B cell (primary cell): ENCODE measurements at regions not wholly inside any gene's neighbourhood (a gene's known extent, or its start where the extent isn't known, plus 50 kb on each side); places are given as distances from the start of the nearest gene placed in this dataset.

Experiments used
- EZH2 ChIP-seq: IDR thresholded peaks from 2 replicates; pipeline ENCODE4 v1.6.1; 2012; ENCODE audit warnings: borderline replicate concordance, low read depth, mild to moderate bottlenecking, moderate library complexity, low read length; ENCODE audit not compliant: insufficient read depth, poor library complexity, severe bottlenecking
- TF ChIP-seq, protein P1 (sequence below): fragments of 200-600 bp; IDR thresholded peaks from one replicate; pipeline ENCODE4 v1.8.0; 2022; ENCODE audit warnings: antibody characterized with exemption, mild to moderate bottlenecking

GRCh38 chrX:63979480-63979879, 194.5 kb upstream of the ARHGEF9 start:
- TF ChIP-seq, protein P1, sequence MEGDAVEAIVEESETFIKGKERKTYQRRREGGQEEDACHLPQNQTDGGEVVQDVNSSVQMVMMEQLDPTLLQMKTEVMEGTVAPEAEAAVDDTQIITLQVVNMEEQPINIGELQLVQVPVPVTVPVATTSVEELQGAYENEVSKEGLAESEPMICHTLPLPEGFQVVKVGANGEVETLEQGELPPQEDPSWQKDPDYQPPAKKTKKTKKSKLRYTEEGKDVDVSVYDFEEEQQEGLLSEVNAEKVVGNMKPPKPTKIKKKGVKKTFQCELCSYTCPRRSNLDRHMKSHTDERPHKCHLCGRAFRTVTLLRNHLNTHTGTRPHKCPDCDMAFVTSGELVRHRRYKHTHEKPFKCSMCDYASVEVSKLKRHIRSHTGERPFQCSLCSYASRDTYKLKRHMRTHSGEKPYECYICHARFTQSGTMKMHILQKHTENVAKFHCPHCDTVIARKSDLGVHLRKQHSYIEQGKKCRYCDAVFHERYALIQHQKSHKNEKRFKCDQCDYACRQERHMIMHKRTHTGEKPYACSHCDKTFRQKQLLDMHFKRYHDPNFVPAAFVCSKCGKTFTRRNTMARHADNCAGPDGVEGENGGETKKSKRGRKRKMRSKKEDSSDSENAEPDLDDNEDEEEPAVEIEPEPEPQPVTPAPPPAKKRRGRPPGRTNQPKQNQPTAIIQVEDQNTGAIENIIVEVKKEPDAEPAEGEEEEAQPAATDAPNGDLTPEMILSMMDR = no peak
- no peak for TF ChIP-seq EZH2
